ENCODE measurements at regions not wholly inside any gene's neighbourhood (a gene's known extent, or its start where the extent isn't known, plus 50 kb on each side); places are given as distances from the start of the nearest gene placed in this dataset.
"Not testable (repeated sequence)": the region's sequence is repeated elsewhere in the genome, so short reads cannot be mapped to it uniquely, and the experiment has no call there.

- no peak for DNase-seq (ENCODE audit: low spot score)
Observed at GRCh38 chr5:116778032-116778431, 203.4 kb upstream of the SEMA6A start.

- DNase-seq (ENCODE audit: low spot score) = no peak
Observed at GRCh38 chr5:116773926-116774325, 199.3 kb upstream of the SEMA6A start.

DNA sequence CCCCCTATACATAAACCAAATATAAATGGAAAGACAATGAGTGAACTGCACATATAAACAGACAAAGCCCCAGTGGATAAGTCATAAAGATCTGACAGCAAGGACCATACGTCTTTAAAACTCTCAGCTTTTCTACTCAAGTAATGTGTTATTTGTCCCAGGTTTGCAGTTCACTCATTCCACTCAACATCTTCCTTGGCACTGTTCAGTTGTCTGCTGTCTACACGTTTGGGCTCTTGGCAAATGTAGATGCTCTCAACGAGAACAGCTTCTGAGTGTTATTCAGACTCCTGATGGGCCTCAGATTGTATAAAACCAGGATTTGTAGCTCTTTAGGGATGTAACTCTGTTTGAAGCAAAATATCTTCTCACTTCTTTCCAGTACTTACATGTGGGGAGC, 198.2 kb upstream of the SEMA6A start:
- no peak for DNase-seq (ENCODE audit: low spot score)

DNA sequence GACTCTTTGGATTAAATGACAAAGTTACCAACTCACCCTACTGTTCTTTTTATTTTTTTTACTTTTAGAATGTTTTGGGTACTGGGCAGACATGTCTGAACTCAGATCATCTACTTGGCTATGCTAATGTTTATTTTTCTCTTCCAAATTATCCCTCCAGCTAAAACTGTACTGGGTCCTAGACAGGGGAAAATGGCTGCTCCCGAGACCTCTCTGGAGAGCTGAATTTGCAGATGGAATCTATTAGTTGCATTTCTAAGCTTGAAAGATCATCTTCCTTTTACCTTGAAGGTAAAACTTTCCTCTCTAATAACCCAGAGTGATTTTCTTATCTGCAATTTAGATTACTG, 197.5 kb upstream of the SEMA6A start:
- DNase-seq (ENCODE audit: low spot score) = no peak

GRCh38 chr5:116771466-116772151, 197.0 kb upstream of the SEMA6A start:
- DNase-seq (ENCODE audit: low spot score) = no peak

- not testable (repeated sequence) for DNase-seq (ENCODE audit: low spot score)
Observed at GRCh38 chr5:116769953-116770352, 195.3 kb upstream of the SEMA6A start.

DNA sequence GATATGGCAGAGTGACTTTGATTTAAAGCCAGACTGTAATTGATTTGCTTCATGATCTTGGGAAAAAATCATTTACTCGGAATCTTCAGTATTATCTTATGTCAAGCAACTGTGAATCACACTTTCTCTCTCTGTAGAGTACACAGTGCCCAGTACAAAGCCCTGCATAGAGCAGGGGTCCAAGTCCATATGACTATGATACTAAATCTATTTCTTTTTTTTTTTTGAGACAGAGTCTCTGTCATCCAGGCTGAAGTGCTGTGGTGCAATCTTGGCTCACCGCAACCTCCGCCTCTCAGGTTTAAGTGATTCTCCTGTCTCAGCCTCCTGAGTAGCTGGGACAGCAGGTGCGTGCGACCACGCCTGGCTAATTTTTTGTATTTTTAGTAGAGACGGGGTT, 194.8 kb upstream of the SEMA6A start:
- no peak for DNase-seq (ENCODE audit: low spot score)

DNA sequence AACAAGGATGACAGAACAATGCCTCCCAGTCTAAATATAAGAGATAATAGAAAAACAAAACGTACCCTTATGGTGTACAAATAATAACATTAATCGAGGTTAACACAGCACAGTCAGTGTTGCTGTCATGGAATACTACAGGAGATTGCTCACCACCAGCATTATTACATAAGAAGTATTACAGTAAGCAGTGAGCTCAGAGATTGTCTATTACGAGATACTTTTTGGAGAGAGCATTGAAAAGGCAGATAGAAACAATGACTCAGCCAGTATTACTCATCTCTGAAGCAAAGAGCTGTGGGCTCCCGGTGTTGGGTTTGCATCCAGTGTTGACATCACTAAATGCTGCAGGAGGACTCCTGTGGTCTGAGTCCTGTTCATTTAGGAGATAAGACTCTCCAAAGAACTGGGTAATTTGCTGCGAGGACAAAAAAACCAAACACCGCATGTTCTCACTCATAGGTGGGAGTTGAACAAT, 191.9 kb upstream of the SEMA6A start:
- DNase-seq (ENCODE audit: low spot score) = no peak

- DNase-seq (ENCODE audit: low spot score) = no peak
Observed at GRCh38 chr5:116765441-116765840, 190.8 kb upstream of the SEMA6A start.

DNA sequence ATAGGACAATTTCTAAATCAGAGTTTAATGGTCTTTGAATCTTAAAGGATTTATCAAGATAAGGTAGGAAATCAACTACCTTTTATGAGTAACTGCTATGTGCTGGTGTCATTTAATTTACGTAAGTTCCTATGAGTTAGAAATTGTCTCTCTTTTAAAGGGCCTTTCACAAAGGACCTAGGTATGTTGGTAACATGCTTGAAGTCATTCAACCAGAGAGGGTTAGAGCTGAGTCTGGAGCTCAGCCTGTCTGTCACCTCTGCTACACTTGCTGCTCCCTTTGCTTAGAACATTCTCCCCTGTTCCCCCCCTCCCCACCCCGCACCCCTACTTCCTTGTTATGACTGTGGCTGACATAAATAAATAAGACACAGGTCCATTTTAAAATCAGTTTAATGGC, 190.3 kb upstream of the SEMA6A start:
- no peak for DNase-seq (ENCODE audit: low spot score)

DNA sequence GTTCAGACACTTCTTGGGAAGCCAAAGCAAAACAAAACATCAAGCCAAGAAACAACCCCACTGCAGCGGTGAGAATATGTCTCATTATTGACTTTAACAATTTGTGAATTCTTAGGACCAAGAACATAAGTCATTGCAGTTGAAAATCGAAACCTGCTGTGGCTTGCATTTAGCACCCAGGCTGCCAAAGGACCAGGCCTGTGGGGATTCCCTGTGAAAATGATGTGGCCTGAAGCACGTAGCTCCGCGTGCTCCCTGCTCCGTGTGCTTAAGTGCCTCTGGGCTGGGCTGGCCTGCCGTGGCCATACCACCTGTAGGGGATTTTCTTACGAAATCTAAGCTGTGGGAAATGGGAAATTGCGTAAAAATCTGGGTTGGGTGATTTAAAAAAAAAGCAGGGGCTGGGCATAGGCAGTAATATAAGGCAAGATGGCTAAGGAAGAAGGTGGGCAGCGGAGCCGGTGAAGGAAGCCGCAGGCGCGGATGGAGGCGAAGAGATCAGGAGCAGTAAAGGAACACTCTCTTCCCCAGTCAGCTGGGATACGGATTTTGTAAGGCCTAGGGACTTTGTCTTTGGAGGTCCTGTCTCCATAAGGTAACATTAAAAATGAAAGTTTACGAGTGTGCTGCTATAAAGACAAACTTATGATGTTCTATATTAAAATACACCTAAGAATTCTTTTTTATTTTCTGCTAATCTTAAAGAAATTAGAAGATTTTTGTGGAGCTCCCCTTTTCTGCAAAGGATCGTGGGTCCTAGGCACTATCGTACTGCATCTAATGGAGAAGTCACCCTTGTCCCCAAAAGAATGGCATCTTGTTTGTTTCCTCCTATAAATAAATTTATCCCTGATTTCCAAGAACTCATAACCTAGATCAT, 189.6 kb upstream of the SEMA6A start:
- DNase-seq (ENCODE audit: low spot score) = no peak

DNA sequence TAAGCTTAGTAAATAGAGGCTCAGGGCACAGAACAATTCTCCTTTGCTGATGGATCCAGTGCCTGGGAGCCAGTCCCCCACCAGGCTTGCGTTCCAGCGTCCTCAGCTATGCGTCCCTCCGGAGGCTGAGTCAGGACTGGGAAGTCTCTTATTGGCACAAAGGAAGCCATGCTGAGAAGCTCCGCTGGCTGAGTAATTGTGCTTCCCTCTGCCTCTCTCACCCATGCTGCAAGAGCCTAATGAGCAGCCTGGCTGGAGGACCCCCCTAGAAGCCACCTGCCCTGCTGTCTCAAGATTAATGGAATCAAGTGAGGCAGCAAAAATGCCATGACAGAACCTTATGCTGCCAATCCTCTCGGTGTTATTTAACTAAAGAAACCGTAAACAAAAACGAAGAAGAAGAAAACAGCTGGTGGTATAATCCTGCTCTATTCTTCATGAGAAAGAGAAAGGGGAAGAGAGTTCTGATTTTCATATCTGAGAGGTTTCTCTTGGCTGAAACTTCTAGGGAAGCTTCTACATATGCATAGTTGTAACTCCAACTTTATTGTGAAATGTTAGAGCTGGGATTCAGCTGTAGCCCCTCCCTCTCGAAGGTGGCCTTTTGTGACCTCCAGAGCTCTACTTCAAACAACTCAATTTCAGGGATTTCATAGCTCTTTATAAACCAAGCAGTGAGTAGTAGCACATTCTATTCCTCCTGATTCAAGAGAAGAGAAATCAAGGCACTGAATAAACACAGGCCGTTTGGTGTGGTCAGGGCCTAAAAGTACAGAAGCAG, 185.4 kb upstream of the SEMA6A start:
- no peak for DNase-seq (ENCODE audit: low spot score)

DNA sequence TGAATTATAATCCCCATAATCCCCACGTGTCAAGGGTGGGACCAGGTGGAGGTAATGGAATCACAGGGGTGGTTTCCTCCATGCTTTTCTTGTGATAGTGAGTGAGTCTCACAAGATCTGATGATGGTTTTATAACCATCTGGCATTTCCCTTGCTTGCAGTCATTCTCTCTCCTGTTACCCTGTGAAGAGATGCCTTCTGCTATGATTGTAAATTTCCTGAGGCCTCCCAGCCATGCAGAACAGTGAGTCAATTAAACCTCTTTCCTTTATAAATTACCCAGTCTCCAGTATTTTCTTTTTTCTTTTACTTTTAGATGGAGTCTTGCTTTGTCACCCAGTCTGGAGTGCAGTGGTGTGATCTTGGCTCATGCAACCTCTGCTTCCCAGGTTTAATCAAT, 182.7 kb upstream of the SEMA6A start:
- no peak for DNase-seq (ENCODE audit: low spot score)

DNA sequence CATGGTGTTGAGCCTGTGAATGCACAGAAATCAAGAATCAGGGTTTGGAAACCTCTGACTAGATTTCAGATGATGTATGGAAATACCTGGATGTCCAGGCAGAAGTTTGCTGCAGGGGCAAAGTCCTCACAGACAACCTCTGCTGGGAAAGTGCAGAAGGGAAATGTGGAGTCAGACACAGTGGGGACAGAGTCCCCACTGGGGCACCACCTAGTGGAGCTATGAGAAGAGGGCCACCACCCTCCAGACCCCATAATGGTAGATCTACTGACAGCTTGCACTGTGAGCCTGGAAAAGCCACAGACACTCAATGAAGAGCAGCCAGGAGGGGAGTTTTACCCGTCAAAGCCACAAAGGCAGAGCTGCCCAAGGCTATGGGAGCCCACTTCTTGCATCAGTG, 181.9 kb upstream of the SEMA6A start:
- DNase-seq (ENCODE audit: low spot score) = no peak

DNA sequence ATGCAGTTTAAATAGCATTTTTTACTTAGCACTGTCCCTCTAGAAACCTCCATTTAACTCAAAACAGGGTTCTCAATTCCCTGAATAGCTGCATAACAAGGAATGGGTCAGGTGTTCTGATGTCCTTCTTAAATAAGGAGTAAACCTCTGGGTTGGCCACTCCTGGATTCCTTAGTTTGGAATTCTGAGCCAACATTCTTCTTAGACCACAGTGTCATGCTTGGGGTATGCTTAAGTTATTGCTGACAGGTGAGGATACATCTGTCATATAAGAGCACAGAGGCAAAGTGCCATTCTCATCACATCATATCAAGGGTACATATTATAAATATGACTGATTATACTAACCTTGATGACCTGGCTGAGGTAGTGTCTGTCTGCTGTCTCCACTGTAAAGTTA, 179.9 kb upstream of the SEMA6A start:
- no peak for DNase-seq (ENCODE audit: low spot score)

GRCh38 chr5:116751684-116752083, 177.1 kb upstream of the SEMA6A start:
- DNase-seq (ENCODE audit: low spot score) = no peak

DNA sequence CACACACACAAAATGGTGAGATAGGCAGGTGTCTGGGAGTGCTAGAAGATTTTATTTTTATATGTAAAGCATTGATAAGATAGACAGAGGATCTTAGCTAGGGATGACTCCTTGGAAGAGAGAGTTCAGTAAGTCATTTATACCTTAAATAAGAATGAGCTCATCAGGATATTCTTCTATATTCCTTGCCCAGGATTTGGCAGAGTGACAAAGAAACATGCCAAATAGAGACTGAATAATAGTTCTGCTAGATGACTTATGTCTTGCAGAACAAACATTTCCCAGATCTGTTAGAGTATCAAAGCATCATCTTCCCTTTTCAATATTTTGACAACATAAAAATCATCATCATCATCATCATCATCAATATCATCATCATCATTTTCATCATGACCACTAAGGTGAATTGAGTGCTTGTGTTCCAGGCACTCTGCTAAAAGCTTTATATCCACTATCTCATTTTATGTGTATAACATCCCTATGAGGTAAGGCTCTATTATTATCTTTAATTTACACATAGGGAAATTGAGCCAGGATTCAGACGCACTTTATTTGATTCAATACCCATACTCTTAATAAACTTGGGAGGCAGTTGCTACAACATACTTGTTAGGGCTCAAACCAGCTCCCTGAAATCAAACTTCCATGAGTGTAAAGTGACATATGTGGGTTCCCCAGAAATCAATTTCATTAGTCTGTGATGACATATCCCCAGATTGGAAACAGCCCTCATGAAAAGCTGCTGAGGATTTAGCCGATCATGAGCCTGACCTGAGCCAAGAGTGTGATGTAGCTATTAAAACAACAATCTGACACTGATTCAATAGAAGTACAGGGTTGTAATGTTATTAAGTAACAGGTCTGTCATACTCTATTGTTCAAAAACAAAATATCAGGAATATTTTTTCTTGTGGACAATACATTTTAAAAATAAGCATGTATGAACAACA, 176.3 kb upstream of the SEMA6A start:
- DNase-seq (ENCODE audit: low spot score) = no peak

- DNase-seq (ENCODE audit: low spot score) = no peak
Observed at GRCh38 chr5:116747881-116748280, 173.3 kb upstream of the SEMA6A start.

DNA sequence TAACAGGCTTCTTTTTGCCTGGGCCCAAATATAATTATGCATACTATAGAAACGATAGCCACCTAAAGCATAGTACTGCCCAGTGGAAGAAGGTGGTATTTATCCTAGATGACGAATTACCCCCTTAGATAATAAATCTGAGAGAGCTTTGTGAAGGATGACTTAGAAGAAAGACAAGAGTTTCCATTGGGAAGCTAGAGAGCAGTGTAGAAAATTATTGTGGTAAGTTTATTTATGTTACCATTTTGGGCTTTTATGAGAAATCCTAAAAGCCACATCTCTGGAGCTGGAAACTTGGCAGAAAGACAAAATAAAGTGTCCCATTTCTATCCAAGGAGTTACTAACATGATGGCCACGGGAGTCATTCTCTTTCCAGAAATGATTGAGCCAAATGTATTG, 172.0 kb upstream of the SEMA6A start:
- no peak for DNase-seq (ENCODE audit: low spot score)

GRCh38 chr5:116740771-116741170, 166.1 kb upstream of the SEMA6A start:
- no peak for DNase-seq (ENCODE audit: low spot score)

DNA sequence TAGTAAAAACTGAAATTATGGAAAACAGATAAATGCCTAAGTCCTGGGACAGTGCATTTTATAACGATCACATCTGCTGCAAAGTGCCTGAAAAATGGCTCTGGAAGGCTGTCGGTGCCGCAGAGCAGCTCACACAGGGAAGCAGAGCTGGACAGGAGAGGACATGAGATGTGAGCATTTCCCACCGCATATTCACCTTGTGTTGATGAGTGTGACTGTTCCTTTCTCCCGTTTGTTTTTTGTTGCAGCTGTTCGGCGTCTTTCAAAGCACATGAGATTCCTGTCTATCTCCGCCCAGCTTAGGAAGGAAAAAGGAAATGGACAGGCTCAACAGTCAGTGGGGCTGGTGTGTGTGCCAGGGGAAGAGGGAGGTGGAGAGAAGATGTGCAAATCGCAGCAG, 164.9 kb upstream of the SEMA6A start:
- no peak for DNase-seq (ENCODE audit: low spot score)
